Brain microvascular endothelial cell (primary cell): ENCODE measurements at regions not wholly inside any gene's neighbourhood (a gene's known extent, or its start where the extent isn't known, plus 50 kb on each side); places are given as distances from the start of the nearest gene placed in this dataset.
"Not testable (repeated sequence)": the region's sequence is repeated elsewhere in the genome, so short reads cannot be mapped to it uniquely, and the experiment has no call there.

Experiments used
- DNase-seq: peaks from one replicate; pipeline ENCODE4 v3.0.0-alpha.2; 2020
- H3K27ac ChIP-seq: fragments of 250-450 bp; sonication (Bioruptor Pico); 2 replicates; pipeline ENCODE4 v1.5.1; 2020; ENCODE audit warnings: mild to moderate bottlenecking, moderate library complexity
- H3K27me3 ChIP-seq: fragments of 250-450 bp; sonication (Bioruptor Pico); replicated peaks from 2 replicates; pipeline ENCODE4 v1.5.1; 2020; ENCODE audit warnings: mild to moderate bottlenecking
- H3K36me3 ChIP-seq: fragments of 250-450 bp; sonication (Bioruptor Pico); replicated peaks from 2 replicates; pipeline ENCODE4 v1.5.1; 2020; ENCODE audit warnings: mild to moderate bottlenecking
- H3K4me3 ChIP-seq: 2 replicates; pipeline ENCODE4 v1.5.1; 2011; ENCODE audit warnings: low read depth, mild to moderate bottlenecking, control low read depth, low read length, moderate library complexity
- in situ Hi-C: cut with HindIII; loops from 2 replicates; pipeline ENCODE4 v1.10.0; 2017; ENCODE audit warnings: low sequenced_read_pairs, low pct_ligation_motif_present
- TF ChIP-seq, protein P1 (sequence below): IDR thresholded peaks from 2 replicates; pipeline ENCODE4 v1.5.1; 2011; ENCODE audit warnings: low read depth, mild to moderate bottlenecking, moderate library complexity, low read length, control low read depth, inconsistent platforms; ENCODE audit errors: missing control alignments

DNA sequence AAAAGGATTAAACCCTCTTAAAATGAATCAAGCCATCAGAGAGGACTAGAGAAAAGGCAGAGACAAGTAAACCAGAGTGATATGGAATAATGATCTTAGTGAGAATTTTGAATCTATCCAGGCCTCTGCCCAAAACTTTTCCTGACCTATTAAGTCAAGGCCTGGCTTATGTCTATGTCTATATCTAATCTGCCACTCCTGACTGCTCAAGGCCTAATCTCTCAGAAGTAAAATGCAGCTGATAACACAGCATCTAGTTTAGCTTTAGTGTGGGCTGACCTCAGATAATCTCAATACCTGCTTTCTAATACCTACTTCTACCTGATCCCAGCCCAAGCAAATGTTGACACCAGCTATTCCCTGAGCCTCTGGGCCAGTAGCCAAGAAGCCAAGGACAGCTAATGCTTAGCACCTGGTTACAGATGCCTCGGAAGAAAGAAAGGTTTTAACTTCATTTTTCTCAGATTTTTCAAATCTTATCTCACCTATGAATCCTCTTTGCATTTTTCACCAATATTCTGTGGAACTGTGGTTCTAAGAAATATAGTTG is 1472.5 kb upstream of the SEL1L start:
- no peak for DNase-seq
- TF ChIP-seq, protein P1, sequence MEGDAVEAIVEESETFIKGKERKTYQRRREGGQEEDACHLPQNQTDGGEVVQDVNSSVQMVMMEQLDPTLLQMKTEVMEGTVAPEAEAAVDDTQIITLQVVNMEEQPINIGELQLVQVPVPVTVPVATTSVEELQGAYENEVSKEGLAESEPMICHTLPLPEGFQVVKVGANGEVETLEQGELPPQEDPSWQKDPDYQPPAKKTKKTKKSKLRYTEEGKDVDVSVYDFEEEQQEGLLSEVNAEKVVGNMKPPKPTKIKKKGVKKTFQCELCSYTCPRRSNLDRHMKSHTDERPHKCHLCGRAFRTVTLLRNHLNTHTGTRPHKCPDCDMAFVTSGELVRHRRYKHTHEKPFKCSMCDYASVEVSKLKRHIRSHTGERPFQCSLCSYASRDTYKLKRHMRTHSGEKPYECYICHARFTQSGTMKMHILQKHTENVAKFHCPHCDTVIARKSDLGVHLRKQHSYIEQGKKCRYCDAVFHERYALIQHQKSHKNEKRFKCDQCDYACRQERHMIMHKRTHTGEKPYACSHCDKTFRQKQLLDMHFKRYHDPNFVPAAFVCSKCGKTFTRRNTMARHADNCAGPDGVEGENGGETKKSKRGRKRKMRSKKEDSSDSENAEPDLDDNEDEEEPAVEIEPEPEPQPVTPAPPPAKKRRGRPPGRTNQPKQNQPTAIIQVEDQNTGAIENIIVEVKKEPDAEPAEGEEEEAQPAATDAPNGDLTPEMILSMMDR, result no peak
- in situ Hi-C loops, result no loop called here
- Histone ChIP-seq H3K27me3 (no peaks in the 10 kb centered on the region), H3K36me3 (no peaks in the 10 kb centered on the region), H3K4me3 (no peak overlapping the region), H3K27ac (no peak overlapping the region)

DNA sequence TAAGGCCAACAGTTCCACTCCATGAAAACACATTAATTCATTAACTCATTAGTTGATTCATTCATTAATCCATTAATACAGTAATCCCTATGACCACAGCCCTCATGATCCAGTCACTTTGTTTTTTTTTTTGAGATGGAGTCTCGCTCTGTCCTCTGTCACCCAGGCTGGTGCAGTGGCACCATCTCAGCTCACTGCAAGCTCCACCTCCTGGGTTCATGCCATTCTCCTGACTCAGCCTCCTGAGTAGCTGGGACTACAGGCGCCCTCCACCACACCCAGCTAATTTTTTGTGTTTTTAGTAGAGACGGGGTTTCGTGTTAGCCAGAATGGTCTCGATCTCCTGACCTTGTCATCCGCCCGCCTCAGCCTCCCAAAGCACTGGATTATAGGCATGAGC is 1473.4 kb upstream of the SEL1L start:
- H3K36me3 ChIP-seq, H3K4me3 ChIP-seq, DNase-seq, in situ Hi-C loops, H3K27me3 ChIP-seq, H3K27ac ChIP-seq: not testable (repeated sequence)

DNA sequence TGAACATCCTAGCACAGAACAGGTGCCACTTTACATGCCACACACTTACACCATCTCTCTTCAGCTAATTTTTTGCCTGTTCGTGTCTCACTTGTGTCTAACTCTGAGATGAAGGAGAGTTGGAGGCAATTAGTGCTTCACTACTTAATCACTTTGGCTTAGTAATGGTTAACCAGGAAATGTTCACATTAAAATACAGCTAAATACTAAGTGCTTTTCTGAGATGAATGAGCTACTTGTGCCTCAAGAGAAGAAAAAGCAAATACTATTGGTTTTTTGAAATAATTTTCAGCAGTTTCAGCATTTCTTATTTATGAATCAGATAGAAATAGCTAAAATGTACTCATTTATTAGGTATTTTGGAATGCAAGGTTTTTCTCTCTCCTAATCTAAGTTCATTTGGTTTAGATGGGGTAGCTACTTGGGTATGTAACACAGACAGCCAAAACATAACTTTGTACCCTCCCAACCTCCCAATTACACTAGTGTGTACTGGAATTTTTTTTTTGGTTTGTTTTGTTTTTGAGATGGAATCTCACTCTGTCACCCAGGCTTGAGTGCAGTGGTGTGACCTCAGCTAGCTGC is 1474.1 kb upstream of the SEL1L start:
- Histone ChIP-seq H3K27ac (no peak overlapping the region), H3K36me3 (no peaks in the 10 kb centered on the region), H3K4me3 (no peak overlapping the region), H3K27me3 (no peaks in the 10 kb centered on the region)
- in situ Hi-C loops, result no loop called here
- no peak for DNase-seq
- TF ChIP-seq, protein P1, result no peak

DNA sequence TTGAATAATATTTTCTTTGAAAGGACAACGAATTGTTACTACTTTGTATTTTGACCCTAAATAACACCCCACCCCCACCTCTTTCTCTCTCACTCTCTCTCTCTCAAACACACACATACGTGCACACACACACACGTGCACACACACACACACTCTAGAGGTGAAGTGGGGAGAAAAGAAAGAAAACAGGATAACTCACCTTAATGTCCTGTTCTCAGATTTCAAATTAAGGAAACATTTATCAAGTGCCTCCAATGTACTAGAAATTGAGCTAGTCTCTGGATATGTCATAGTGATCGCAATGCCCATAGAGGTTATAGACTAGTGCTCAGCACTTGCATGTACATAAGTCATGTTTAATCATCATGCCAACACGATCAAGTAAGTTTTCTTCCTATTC is 1483.6 kb upstream of the SEL1L start:
- TF ChIP-seq, protein P1, result no peak
- Histone ChIP-seq H3K36me3 (no peaks in the 10 kb centered on the region), H3K27ac (no peak overlapping the region), H3K27me3 (no peaks in the 10 kb centered on the region), H3K4me3 (no peak overlapping the region)
- in situ Hi-C loops, result no loop called here
- no peak for DNase-seq

DNA sequence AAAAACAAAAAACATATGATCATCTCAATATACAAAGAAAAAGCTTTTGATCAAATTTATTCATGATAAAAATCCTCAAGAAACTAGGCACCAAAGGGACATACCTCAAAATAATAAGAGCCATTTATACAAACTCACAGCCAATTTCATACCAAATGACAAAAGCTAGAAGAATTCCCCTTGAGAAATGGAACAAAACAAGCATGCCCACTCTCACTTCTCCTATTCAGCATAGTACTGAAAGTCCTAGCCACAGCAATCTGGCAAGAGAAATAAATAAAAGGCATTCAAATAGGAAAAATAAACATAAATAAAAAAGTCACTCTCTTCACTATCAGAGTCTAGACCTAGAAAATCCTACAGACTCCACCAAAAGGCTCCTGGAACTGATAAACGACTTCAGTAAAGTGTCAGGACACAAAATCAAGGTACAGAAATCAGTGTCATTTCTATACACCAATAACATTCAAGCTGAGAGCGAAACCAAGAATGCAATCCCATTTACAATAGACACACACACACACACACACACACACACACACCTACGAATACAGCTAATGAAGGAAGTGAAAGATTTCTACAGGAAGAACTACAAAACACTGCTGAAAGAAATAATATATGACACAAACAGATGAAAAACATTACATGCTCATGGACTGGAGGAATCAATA is 1486.2 kb upstream of the SEL1L start:
- TF ChIP-seq, protein P1, result no peak
- in situ Hi-C loops, result no loop called here
- Histone ChIP-seq H3K27me3 (no peaks in the 10 kb centered on the region), H3K27ac (no peak overlapping the region), H3K4me3 (no peak overlapping the region), H3K36me3 (no peaks in the 10 kb centered on the region)
- no peak for DNase-seq

DNA sequence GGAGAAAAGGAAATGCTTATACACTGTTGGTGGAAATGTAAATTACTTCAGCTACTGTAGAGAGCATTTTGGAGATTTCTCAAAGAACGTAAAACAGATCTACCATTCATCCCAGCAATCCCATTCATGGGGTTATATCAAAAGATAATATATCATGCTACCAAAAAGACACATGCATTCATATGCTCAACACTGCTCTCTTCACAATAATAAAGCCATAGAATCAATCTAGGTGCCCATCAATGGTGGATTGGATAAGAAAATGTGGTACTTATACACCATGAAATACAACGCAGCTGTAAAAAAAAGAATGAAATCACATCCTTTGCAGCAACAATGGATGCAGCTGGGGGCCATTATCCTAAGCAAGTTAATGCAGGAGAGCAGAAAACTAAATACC is 1487.7 kb upstream of the SEL1L start:
- no peak overlapping the region for H3K27ac ChIP-seq
- H3K4me3 ChIP-seq, result no peak overlapping the region
- H3K27me3 ChIP-seq, result no peaks in the 10 kb centered on the region
- TF ChIP-seq, protein P1, result no peak
- H3K36me3 ChIP-seq, result no peaks in the 10 kb centered on the region
- no peak for DNase-seq
- in situ Hi-C loops, result no loop called here
